ENCODE measurements at regions not wholly inside any gene's neighbourhood (a gene's known extent, or its start where the extent isn't known, plus 50 kb on each side); places are given as distances from the start of the nearest gene placed in this dataset.
"Not testable (repeated sequence)": the region's sequence is repeated elsewhere in the genome, so short reads cannot be mapped to it uniquely, and the experiment has no call there.

- intact Hi-C loops (cut with DNase I, micrococcal nuclease) = no loop called here
- DNase-seq = no peak
- no peak for ATAC-seq
Observed at GRCh38 chr9:19663570-19663969, 125.3 kb downstream of the SLC24A2 start.

GRCh38 chr9:19662213-19662612 lies 126.6 kb downstream of the SLC24A2 start:
- DNase-seq (no peak), ATAC-seq (no peak)
- intact Hi-C loops (cut with DNase I, micrococcal nuclease) = no loop called here

GRCh38 chr9:19660019-19660418 lies 128.8 kb downstream of the SLC24A2 start:
- ATAC-seq = no peak
- intact Hi-C loops (cut with DNase I, micrococcal nuclease) = no loop called here
- DNase-seq = no peak

GRCh38 chr9:19656704-19657103 lies 132.1 kb downstream of the SLC24A2 start:
- intact Hi-C loops (cut with DNase I, micrococcal nuclease) = no loop called here

DNA sequence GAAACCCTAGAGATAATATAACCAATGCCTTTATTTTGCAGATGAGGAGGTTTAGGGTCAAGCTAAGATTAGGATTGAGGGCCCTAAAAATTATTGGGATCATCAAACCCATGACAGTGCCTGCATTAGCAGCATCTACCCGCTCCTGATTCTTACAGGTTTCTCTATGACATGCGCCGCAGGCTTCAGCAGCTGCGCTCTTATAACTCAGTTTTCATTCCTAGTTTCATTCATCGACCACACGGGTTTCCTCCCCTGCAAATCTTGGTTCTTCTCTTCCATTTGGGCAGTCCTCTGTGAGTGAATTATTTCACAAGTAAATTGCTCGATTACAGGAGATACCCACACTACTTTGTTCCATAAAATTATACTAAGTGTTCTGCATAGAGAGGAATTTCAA lies 137.2 kb downstream of the SLC24A2 start:
- no peak for DNase-seq
- intact Hi-C loops (cut with DNase I, micrococcal nuclease) = no loop called here
- ATAC-seq = no peak

More at GRCh38 chr9:19656704-19657103, 132.1 kb downstream of the SLC24A2 start:
- DNase-seq = no peak
- no peak for ATAC-seq

- ATAC-seq (no peak), DNase-seq (no peak)
- intact Hi-C loops (cut with DNase I, micrococcal nuclease) = no loop called here
Observed at GRCh38 chr9:19650312-19650711, 138.5 kb downstream of the SLC24A2 start.

GRCh38 chr9:19649336-19650041 lies 139.3 kb downstream of the SLC24A2 start:
- intact Hi-C loops (cut with DNase I, micrococcal nuclease) = no loop called here

DNA sequence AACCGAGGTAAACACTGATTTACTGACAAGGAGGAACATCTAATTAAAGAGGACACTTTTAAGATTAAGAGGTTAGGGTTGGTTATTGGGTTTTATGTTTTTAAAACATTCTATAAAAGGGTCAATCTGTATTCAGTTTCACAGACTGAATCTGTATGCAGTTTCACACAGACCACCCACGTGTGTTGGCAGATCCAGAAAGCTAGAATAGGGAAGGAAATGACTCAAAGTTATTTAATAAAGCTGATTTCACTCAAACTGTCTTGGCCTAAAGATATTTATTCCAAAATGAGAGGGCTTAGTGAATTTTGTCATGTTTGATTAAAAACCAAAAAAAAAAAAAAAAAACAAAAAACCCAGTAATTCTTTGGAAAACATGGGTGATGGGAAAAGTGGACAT lies 140.2 kb downstream of the SLC24A2 start:
- no peak for ATAC-seq
- DNase-seq = no peak
- intact Hi-C loops (cut with DNase I, micrococcal nuclease) = no loop called here

More at GRCh38 chr9:19649336-19650041, 139.3 kb downstream of the SLC24A2 start:
- DNase-seq (no peak), ATAC-seq (no peak)

DNA sequence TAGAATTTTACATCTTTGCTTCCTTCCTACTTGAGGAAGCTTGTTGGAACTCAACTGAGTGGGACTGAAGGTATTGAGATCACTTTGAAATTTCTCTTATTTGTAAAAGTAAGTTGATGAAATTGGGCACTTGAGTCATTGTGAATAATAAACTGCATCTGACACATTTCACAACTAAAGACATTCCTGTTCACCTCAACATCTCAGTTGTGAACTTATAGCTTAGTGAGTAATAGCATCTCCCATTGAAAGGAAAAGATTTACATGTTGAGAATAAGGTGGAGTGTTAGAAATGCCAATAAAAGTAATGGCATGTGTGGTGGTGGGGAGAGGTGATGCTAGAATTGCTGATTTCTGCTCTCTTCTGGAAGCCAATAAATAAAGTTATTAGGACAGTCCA lies 145.0 kb downstream of the SLC24A2 start:
- no peak for DNase-seq
- intact Hi-C loops (cut with DNase I, micrococcal nuclease) = no loop called here
- no peak for ATAC-seq

DNA sequence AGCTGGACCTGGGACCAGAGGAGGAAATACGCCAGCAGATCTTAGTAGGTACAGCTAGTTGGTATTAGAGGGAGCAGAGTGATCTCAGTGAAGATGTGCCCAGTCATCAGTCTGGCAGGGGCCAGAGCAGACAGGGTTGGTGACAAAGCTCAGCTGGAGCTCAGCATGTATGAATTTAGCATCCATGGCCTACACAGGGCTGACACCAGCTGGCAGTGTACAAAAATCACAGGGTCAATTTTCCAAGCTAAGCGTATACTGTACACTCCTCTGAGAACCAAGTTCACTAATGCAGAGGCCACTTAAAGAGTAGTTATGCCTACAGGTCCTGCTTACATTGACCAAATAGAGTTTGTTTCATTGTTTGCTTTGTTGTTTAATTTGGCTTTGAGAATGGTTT lies 146.6 kb downstream of the SLC24A2 start:
- ATAC-seq = no peak
- no peak for DNase-seq

DNA sequence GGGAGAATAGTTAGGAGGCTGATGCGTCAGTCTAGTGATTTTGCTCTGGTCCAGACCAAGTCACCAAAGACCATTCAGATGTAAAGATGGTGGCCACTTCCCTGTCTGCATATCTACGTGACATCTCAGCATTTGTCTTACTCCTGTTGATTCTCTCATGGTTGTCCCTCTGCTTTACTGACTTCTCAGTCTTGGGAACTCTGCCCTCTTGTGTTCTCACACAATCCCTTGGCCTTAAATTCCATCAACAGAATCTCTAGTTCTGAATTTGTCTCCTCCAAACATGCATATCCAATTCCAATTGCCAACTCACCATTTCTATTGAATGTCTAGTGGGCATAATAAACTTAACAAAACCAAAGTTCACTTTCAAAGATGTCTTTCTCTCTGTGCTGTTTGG lies 147.8 kb downstream of the SLC24A2 start:
- no peak for ATAC-seq

More for the DNA sequence above, 146.6 kb downstream of the SLC24A2 start:
- intact Hi-C loops (cut with DNase I, micrococcal nuclease) = no loop called here

DNA sequence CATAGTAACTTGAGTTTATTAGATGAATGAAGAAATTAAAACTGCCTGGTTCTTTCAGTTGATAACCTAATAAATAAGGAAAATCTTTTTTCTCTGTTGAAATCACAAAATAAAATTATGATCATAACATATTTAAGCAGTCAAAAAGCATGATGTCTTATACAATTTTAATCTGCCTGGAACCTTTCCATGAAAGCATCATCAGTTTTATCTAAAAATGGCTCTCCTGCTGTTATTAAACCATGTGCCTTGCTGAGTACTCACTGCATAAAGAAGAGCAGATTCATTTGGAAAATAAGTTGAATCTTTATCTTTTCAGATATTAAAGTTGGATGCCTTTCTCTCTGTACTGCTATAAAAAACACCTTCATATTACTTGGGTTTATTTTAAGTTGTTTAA lies 148.8 kb downstream of the SLC24A2 start:
- DNase-seq = no peak
- no peak for ATAC-seq
- intact Hi-C loops (cut with DNase I, micrococcal nuclease) = no loop called here

More for the DNA sequence above, 147.8 kb downstream of the SLC24A2 start:
- intact Hi-C loops (cut with DNase I, micrococcal nuclease) = no loop called here
- no peak for DNase-seq

GRCh38 chr9:19637084-19637483 lies 151.8 kb downstream of the SLC24A2 start:
- DNase-seq = no peak
- ATAC-seq = no peak
- intact Hi-C loops (cut with DNase I, micrococcal nuclease) = no loop called here

- no peak for DNase-seq
- intact Hi-C loops (cut with DNase I, micrococcal nuclease) = no loop called here
- no peak for ATAC-seq
Observed at GRCh38 chr9:19634881-19635280, 154.0 kb downstream of the SLC24A2 start.

DNA sequence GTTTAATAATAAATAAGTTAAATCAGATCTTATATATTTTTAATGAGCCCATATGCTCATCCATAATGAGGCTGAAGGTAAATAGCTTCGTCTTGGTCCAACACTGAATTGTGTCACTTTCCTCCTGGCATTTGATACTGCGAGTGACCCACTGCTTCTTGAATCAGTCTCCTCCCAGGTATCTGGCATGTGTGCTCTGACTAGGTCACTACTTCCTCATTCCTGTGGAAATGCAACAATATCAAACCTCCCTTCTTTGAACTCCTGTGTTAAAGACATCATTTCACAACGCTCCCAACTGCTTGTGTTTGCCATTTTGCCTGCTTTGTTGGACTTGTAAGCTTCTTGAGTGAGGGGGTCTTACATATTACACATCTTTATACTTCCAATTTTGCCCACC lies 157.7 kb downstream of the SLC24A2 start:
- ATAC-seq (no peak), DNase-seq (no peak)
- intact Hi-C loops (cut with DNase I, micrococcal nuclease) = no loop called here

GRCh38 chr9:19630760-19631159 lies 158.1 kb downstream of the SLC24A2 start:
- ATAC-seq = no peak

GRCh38 chr9:19629488-19629887 lies 159.3 kb downstream of the SLC24A2 start:
- intact Hi-C loops (cut with DNase I, micrococcal nuclease) = no loop called here
- ATAC-seq = no peak
- no peak for DNase-seq

More at GRCh38 chr9:19630760-19631159, 158.1 kb downstream of the SLC24A2 start:
- no peak for DNase-seq
- intact Hi-C loops (cut with DNase I, micrococcal nuclease) = no loop called here

- DNase-seq; intact Hi-C loops (cut with DNase I, micrococcal nuclease); ATAC-seq: not testable (repeated sequence)
Observed at GRCh38 chr9:19625426-19625825, 163.4 kb downstream of the SLC24A2 start.

DNA sequence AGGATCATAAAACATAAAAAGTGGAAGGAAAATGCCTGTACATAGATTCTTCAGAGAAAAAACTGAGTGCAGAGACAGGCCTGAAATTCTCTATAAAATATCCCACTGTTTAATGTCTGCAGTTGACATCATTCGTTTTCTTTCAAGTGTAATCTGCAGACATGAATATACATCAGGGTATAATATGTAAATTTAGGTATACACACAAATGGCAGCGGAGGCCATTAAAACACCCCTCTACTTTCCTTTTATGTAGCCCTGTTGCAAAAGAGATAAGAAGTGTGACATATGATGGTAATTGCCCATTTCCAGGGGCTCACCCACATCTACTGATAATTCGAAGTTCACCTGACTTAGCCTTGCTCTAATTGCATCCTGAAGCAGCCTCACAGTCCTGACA lies 164.3 kb downstream of the SLC24A2 start:
- intact Hi-C loops (cut with DNase I, micrococcal nuclease) = no loop called here
- no peak for ATAC-seq
- DNase-seq = no peak

- ATAC-seq (no peak), DNase-seq (no peak)
- intact Hi-C loops (cut with DNase I, micrococcal nuclease) = no loop called here
Observed at GRCh38 chr9:19623941-19624340, 164.9 kb downstream of the SLC24A2 start.

- no peak for DNase-seq
- no peak for ATAC-seq
- intact Hi-C loops (cut with DNase I, micrococcal nuclease) = no loop called here
Observed at GRCh38 chr9:19620326-19620725, 168.5 kb downstream of the SLC24A2 start.

Data from left colon (tissue), 2 donors.